IMR-90 (cell line): ENCODE measurements at regions not wholly inside any gene's neighbourhood (a gene's known extent, or its start where the extent isn't known, plus 50 kb on each side); places are given as distances from the start of the nearest gene placed in this dataset.

Experiments used
- ATAC-seq: fragments of 200-7000 bp; cut with Tn5 transposase; 2 replicates; pipeline ENCODE4 v1.9.1; 2020; ENCODE audit warnings: low read depth, mild to moderate bottlenecking, moderate library complexity
- BruUV-seq: library from RNA; stranded (reverse); fragments of 400-500 nt; replicated peaks from 2 replicates; lab custom pipeline; 2021; lab: Mats Ljungman, UMichigan
- CTCF ChIA-PET: fragments of 300-600 bp; formaldehyde crosslinking; extraction: SDS; loops from one replicate; lab custom pipeline; 2021; ENCODE audit warnings: antibody characterized with exemption; lab: Yijun Ruan, JAX
- POLR2A ChIA-PET: fragments of 300-600 bp; sonication (Branson Sonifier 250); formaldehyde crosslinking; loops from one replicate; lab custom pipeline; 2022; ENCODE audit warnings: antibody characterized with exemption; ENCODE audit not compliant: unreplicated experiment; lab: Charles Lee
- DNase-seq: peaks from one replicate; pipeline ENCODE4 v3.0.0; 2013
- H2AFZ ChIP-seq: replicated peaks from 2 replicates; pipeline ENCODE3; 2013; ENCODE audit warnings: low read length, mild to moderate bottlenecking; ENCODE audit not compliant: poor library complexity
- H2AK5ac ChIP-seq: 2 replicates; pipeline ENCODE4 v1.6.1; 2013; ENCODE audit warnings: low read depth, low read length, inconsistent platforms
- H2AK9ac ChIP-seq: replicated peaks from 2 replicates; pipeline ENCODE3; 2013; ENCODE audit warnings: mild to moderate bottlenecking, low read depth, low read length, moderate library complexity; ENCODE audit not compliant: poor library complexity
- H2BK120ac ChIP-seq: 2 replicates; pipeline ENCODE4 v1.6.1; 2013; ENCODE audit warnings: low read depth, low read length, inconsistent platforms
- H2BK15ac ChIP-seq: 3 replicates; pipeline ENCODE4 v1.6.1; 2013; ENCODE audit warnings: low read depth, low read length, inconsistent platforms
- H2BK20ac ChIP-seq: 2 replicates; pipeline ENCODE4 v1.6.1; 2013; ENCODE audit warnings: low read depth, mild to moderate bottlenecking, inconsistent platforms, low read length, moderate library complexity
- H2BK5ac ChIP-seq: 2 replicates; pipeline ENCODE4 v1.6.1; 2013; ENCODE audit warnings: mild to moderate bottlenecking, low read depth, low read length, inconsistent platforms; ENCODE audit not compliant: poor library complexity, severe bottlenecking
- H3K14ac ChIP-seq: replicated peaks from 2 replicates; pipeline ENCODE4 v1.6.1; 2013; ENCODE audit warnings: low read depth, low read length, inconsistent platforms
- H3K18ac ChIP-seq: 2 replicates; pipeline ENCODE4 v1.6.1; 2013; ENCODE audit warnings: low read depth, low read length, control low read depth
- H3K23ac ChIP-seq: 2 replicates; pipeline ENCODE4 v1.6.1; 2013; ENCODE audit warnings: low read depth, low read length, inconsistent platforms
- H3K27ac ChIP-seq: 2 replicates; pipeline ENCODE4 v1.5.1; 2013; ENCODE audit warnings: mild to moderate bottlenecking, control low read depth, low read length; ENCODE audit not compliant: insufficient read depth
- H3K27me3 ChIP-seq: 2 replicates; pipeline ENCODE4 v1.6.1; 2013; ENCODE audit warnings: low read length; ENCODE audit not compliant: control insufficient read depth, insufficient read depth
- H3K36me3 ChIP-seq: 2 replicates; pipeline ENCODE4 v1.6.1; 2013; ENCODE audit warnings: low read length, mixed read lengths; ENCODE audit not compliant: control insufficient read depth, insufficient read depth
- H3K4ac ChIP-seq: 2 replicates; pipeline ENCODE4 v1.6.1; 2013; ENCODE audit warnings: low read depth, low read length, inconsistent platforms
- H3K4me1 ChIP-seq: 2 replicates; pipeline ENCODE4 v1.6.1; 2013; ENCODE audit warnings: low read length, mixed read lengths; ENCODE audit not compliant: control insufficient read depth, insufficient read depth
- H3K4me2 ChIP-seq: 2 replicates; pipeline ENCODE4 v1.6.1; 2013; ENCODE audit warnings: low read depth, mild to moderate bottlenecking, control low read depth, low read length, moderate library complexity
- H3K4me3 ChIP-seq: 2 replicates; pipeline ENCODE4 v1.5.1; 2013; ENCODE audit warnings: low read depth, mild to moderate bottlenecking, control low read depth, low read length, moderate library complexity; ENCODE audit not compliant: insufficient read depth
- H3K56ac ChIP-seq: 2 replicates; pipeline ENCODE4 v1.6.1; 2013; ENCODE audit warnings: low read length, inconsistent platforms; ENCODE audit not compliant: insufficient read depth; ENCODE audit errors: extremely low read depth
- H3K79me1 ChIP-seq, 2 experiments: 2 replicates each; pipeline ENCODE4 v1.6.1; 2013; ENCODE audit warnings: low read length in 2 of 2, inconsistent platforms in 1 of 2, low read depth in 1 of 2
- H3K9ac ChIP-seq: 2 replicates; pipeline ENCODE4 v1.6.1; 2013; ENCODE audit warnings: low read depth, low read length, control low read depth
- H3K9me1 ChIP-seq: 2 replicates; pipeline ENCODE4 v1.6.1; 2013; ENCODE audit warnings: low read length, inconsistent platforms; ENCODE audit not compliant: insufficient read depth
- H3K9me3 ChIP-seq: 2 replicates; pipeline ENCODE4 v1.6.1; 2013; ENCODE audit warnings: low read length; ENCODE audit not compliant: control insufficient read depth, insufficient read depth
- H4K20me1 ChIP-seq: 2 replicates; pipeline ENCODE4 v1.6.1; 2013; ENCODE audit warnings: low read length, inconsistent platforms; ENCODE audit not compliant: insufficient read depth
- H4K5ac ChIP-seq: 2 replicates; pipeline ENCODE4 v1.6.1; 2013; ENCODE audit warnings: mild to moderate bottlenecking, low read depth, low read length, control low read depth
- H4K8ac ChIP-seq, 2 experiments: 2 replicates each; pipeline ENCODE4 v1.6.1; 2013; ENCODE audit warnings: low read depth in 2 of 2, low read length in 2 of 2, control low read depth in 1 of 2, inconsistent platforms in 1 of 2
- H4K91ac ChIP-seq: 2 replicates; pipeline ENCODE4 v1.6.1; 2013; ENCODE audit warnings: low read depth, low read length, inconsistent platforms; ENCODE audit not compliant: insufficient read depth
- BHLHE40 ChIP-seq: fragments of 150-350 bp; IDR thresholded peaks from 2 replicates; pipeline ENCODE4 v1.6.1; 2016; ENCODE audit warnings: mild to moderate bottlenecking, low read depth, low read length
- CHD1 ChIP-seq: IDR thresholded peaks from 2 replicates; pipeline ENCODE4 v1.6.1; 2012; ENCODE audit warnings: low read depth, low read length, improper control_type of control experiment
- FOS ChIP-seq: fragments of 150-350 bp; IDR thresholded peaks from 2 replicates; pipeline ENCODE4 v1.6.1; 2016; ENCODE audit warnings: low read depth, low read length
- MAFK ChIP-seq: IDR thresholded peaks from 2 replicates; pipeline ENCODE4 v1.6.1; 2012; ENCODE audit warnings: low read depth, low read length, improper control_type of control experiment
- MXI1 ChIP-seq: IDR thresholded peaks from 2 replicates; pipeline ENCODE4 v1.6.1; 2012; ENCODE audit warnings: low read depth, mild to moderate bottlenecking, low read length, moderate library complexity, borderline replicate concordance
- NFE2L2 ChIP-seq: fragments of 150-350 bp; IDR thresholded peaks from 2 replicates; pipeline ENCODE4 v1.6.1; 2016; ENCODE audit warnings: low read depth, mild to moderate bottlenecking, low read length
- POLR2A ChIP-seq: IDR thresholded peaks from 2 replicates; pipeline ENCODE4 v1.6.1; 2012; ENCODE audit warnings: mild to moderate bottlenecking, low read depth, low read length
- RFX5 ChIP-seq: IDR thresholded peaks from 2 replicates; pipeline ENCODE4 v1.8.0; 2012; ENCODE audit warnings: low read depth, mild to moderate bottlenecking, low read length, moderate library complexity
- WGBS, 2 experiments: methylation state at CpG; one replicate each; pipeline versions ENCODE4 v1.1.5 to v1.1.7; 2013; ENCODE audit warnings: missing lambda C conversion rate in 2 of 2; ENCODE audit not compliant: insufficient read length in 1 of 2; ENCODE audit errors: extremely low coverage in 2 of 2; 5-methylcytosine and 5-hydroxymethylcytosine counted together
- dilution Hi-C: fragments of 300-500 bp; cut with HindIII; formaldehyde crosslinking; loops from one replicate; pipeline ENCODE4 v1.14.3; 2018; ENCODE audit warnings: low sequenced_read_pairs; ENCODE audit not compliant: unreplicated experiment
- in situ Hi-C: fragments of 300-500 bp; cut with MboI; formaldehyde crosslinking; loops from 3 replicates; pipeline ENCODE4 v1.14.3; 2019; ENCODE audit warnings: low sequenced_read_pairs, inconsistent platforms, mixed read lengths
- intact Hi-C: fragments of 100-400 bp; cut with micrococcal nuclease; formaldehyde crosslinking; loops from 2 replicates; pipeline ENCODE4 v1.10.0; 2022
- TF ChIP-seq, protein P1 (sequence below): conservative IDR thresholded peaks from 2 replicates; pipeline ENCODE4 v1.5.1; 2012; ENCODE audit warnings: mild to moderate bottlenecking, low read depth, low read length, improper control_type of control experiment

DNA sequence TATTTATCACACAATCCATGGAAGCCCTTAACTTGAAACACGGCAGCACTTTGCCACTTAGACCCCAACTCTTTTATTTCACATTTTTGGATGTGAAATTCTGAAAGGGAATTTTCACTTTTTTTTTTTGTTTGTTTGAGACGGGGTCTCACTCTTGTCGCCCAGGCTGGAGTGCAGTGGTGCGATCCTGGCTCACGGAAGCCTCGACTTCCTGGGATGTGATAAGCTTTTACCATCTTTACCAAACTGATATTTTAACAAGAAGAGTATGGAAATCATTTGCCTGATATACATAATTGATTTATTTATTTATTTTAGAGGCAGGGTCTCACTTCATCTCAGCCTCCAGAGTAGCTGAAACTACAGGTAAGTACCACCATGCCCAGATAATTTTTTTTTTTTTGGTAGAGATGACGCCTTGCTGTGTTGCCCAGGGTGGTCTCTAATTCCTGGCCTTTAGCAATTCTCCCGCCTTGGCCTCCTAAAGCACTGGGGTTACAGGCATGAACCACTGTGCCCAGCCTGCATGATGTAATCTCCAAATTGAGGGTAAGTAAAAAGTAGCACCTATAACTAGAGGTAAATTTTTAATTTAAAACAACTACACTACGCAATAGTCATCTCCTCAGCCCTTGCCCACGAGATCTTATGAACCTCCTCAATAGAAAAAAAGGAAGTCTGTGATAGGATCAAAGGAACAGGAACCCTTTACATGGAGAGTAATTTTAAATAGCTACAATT, 180.7 kb upstream of the KLF14 start (continued):
- TF ChIP-seq RFX5, result no peak

DNA sequence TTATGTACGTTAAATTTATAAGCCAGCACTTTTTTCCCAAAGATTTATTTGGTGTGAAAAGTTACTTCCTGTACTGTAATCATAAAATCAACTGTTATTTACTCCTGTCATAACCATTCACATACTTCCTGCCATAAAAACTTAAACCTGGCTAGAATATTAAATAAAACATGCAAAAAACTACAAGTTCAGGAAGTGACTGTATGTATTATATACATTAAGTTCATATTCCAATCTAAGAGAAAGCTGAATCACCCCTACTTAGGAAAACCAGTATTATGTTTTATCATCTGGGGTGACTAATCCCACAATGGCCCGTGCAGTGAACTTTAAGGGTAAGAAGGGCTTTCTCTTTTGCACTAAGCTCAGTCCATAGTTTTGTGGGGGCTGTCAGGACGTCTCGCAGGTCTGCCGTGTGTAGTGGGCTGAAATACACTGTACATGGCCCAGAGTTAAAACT, 183.7 kb upstream of the KLF14 start:
- peak overlapping the region; percentile 86 for H3K4me2 ChIP-seq
- H3K9ac ChIP-seq, result peak overlapping the region; percentile 82
- DNase-seq (peak; percentile 87), ATAC-seq (peak; percentile 10)
- H3K9me1 ChIP-seq, result peaks cover 16% of the 10 kb centered on the region
- H2BK5ac ChIP-seq, result peak overlapping the region; percentile 100
- H4K5ac ChIP-seq, result peak overlapping the region; percentile 91
- peak overlapping the region; percentile 97 for H2AK5ac ChIP-seq
- peak overlapping the region; percentile 23; the same call in 1 of the 2 replicates for H3K4me3 ChIP-seq
- no peak overlapping the region for H2AFZ ChIP-seq
- dilution Hi-C loops, result no loop called here
- peak overlapping the region; percentile 88 to 94 for H4K8ac ChIP-seq
- H2BK20ac ChIP-seq, result peak overlapping the region; percentile 86
- H2BK120ac ChIP-seq, result peak overlapping the region; percentile 85
- H4K91ac ChIP-seq, result peak overlapping the region; percentile 90
- TF ChIP-seq POLR2A (peak; percentile 72), NFE2L2 (peak; percentile 91), MXI1 (no peak), CHD1 (peak; percentile 80; the same call in 1 of the 2 replicates), MAFK (peak; percentile 20; the same call in 1 of the 2 replicates), RFX5 (no peak), BHLHE40 (peak; percentile 94), FOS (peak; percentile 56; the same call in 1 of the 2 replicates)
- TF ChIP-seq, protein P1, sequence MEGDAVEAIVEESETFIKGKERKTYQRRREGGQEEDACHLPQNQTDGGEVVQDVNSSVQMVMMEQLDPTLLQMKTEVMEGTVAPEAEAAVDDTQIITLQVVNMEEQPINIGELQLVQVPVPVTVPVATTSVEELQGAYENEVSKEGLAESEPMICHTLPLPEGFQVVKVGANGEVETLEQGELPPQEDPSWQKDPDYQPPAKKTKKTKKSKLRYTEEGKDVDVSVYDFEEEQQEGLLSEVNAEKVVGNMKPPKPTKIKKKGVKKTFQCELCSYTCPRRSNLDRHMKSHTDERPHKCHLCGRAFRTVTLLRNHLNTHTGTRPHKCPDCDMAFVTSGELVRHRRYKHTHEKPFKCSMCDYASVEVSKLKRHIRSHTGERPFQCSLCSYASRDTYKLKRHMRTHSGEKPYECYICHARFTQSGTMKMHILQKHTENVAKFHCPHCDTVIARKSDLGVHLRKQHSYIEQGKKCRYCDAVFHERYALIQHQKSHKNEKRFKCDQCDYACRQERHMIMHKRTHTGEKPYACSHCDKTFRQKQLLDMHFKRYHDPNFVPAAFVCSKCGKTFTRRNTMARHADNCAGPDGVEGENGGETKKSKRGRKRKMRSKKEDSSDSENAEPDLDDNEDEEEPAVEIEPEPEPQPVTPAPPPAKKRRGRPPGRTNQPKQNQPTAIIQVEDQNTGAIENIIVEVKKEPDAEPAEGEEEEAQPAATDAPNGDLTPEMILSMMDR, result no peak
- ChIA-PET POLR2A (interaction anchor here (0.6 to 1.4 kb wide), 3 partner anchors 8 to 545 kb away, joined by 3 to 4 read pairs (median 3); no protein-coding TSS in a partner anchor), CTCF (no interaction called here)
- H3K18ac ChIP-seq, result peak overlapping the region; percentile 93
- H3K36me3 ChIP-seq, result peaks cover 2% of the 10 kb centered on the region; the same call in 1 of the 2 replicates
- peak overlapping the region; percentile 92 for H3K14ac ChIP-seq
- H3K4ac ChIP-seq, result peak overlapping the region; percentile 71
- H4K20me1 ChIP-seq, result no peaks in the 10 kb centered on the region; the same call in 1 of the 2 replicates
- peak overlapping the region; percentile 93; the same call in 2 of the 3 replicates for H2BK15ac ChIP-seq
- H3K27me3 ChIP-seq, result no peaks in the 10 kb centered on the region
- BruUV-seq, result no TSS peak
- in situ Hi-C loops, result no loop called here
- H3K79me1 ChIP-seq, result peaks cover 17 to 57% of the 10 kb centered on the region in 2 experiments
- peak overlapping the region; percentile 96 for H3K23ac ChIP-seq
- H3K56ac ChIP-seq, result peak overlapping the region; percentile 86
- H3K27ac ChIP-seq, result peak overlapping the region; percentile 97
- H2AK9ac ChIP-seq, result peak overlapping the region; percentile 10
- peaks cover 44% of the 10 kb centered on the region for H3K4me1 ChIP-seq
- 0% methylated on average over 2 of the region's 5 CpGs; no CpG with 5 or more reads in 1 of the 2 experiments for WGBS, 2 experiments
- H3K9me3 ChIP-seq, result no peaks in the 10 kb centered on the region
- intact Hi-C loops, result no loop called here
